Neural crest cell (in vitro differentiated cells): ENCODE measurements at regions not wholly inside any gene's neighbourhood (a gene's known extent, or its start where the extent isn't known, plus 50 kb on each side); places are given as distances from the start of the nearest gene placed in this dataset.

ENCODE experiments used
- DNase-seq: peaks from one replicate; pipeline ENCODE4 v3.0.0; 2021; ENCODE audit warnings: low read depth, mixed read lengths, low spot score
- H3K27ac Mint-ChIP-seq: one replicate; pipeline ENCODE4 v1.8.0; 2021; ENCODE audit warnings: mild to moderate bottlenecking, mixed read lengths; ENCODE audit not compliant: unreplicated experiment
- H3K27me3 Mint-ChIP-seq: 2 replicates; pipeline ENCODE4 v1.8.0; 2021; ENCODE audit warnings: low read depth, mild to moderate bottlenecking, mixed read lengths
- H3K36me3 Mint-ChIP-seq: 2 replicates; pipeline ENCODE4 v1.8.0; 2021; ENCODE audit warnings: low read depth, mild to moderate bottlenecking, mixed read lengths
- H3K4me1 Mint-ChIP-seq: 2 replicates; pipeline ENCODE4 v1.8.0; 2021; ENCODE audit warnings: mixed read lengths
- H3K4me3 Mint-ChIP-seq: one replicate; pipeline ENCODE4 v1.8.0; 2021; ENCODE audit warnings: mild to moderate bottlenecking, mixed read lengths
- H3K9me3 Mint-ChIP-seq: 2 replicates; pipeline ENCODE4 v1.8.0; 2021; ENCODE audit warnings: mixed read lengths
- TF ChIP-seq, protein P1 (sequence below): fragments of 200-600 bp; sonication (generic); conservative IDR thresholded peaks from 2 replicates; pipeline ENCODE4 v1.5.0; 2021; ENCODE audit warnings: antibody characterized with exemption, mild to moderate bottlenecking

DNA sequence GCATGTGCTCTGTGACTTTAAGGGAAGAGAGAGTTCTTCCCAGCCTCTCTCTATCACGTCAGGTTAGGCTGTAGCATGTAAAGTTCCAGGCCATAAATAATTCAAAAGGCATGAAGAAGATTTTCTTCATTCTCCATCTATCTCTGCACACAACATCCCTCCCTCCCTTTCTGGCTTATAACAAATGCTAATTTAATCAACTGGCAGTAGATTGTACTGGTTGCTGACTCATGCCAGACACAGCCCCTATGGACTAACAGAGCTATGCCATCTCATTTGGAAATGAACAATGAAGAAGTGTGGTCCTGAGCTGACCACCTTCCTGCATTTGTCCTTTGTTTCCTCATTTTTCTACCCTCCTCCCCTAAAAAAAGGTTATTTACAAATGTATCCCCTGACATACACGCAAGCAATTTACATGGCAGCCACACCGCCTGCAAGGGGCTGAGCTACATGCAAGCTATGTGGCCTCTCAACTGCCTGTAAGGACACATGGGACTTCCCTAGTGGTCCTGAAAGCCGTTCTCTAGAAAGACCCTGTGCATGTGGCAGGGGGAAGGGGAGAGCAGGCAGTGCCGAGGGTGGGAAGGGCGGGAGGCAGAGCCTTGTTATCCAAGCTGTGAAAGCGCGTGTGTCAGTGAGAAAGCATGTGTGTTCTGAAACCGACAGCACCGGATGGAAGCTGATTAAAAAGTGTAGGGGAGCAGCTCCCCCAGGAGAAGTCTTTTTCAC, 90.9 kb upstream of the KLF7 start:
- Mint-ChIP-seq H3K4me3 (no peak overlapping the region), H3K27ac (no peak overlapping the region), H3K4me1 (peaks cover 67% of the 10 kb centered on the region), H3K9me3 (no peaks in the 10 kb centered on the region), H3K36me3 (no peaks in the 10 kb centered on the region), H3K27me3 (peaks cover 2% of the 10 kb centered on the region)
- DNase-seq: no peak
- TF ChIP-seq, protein P1, sequence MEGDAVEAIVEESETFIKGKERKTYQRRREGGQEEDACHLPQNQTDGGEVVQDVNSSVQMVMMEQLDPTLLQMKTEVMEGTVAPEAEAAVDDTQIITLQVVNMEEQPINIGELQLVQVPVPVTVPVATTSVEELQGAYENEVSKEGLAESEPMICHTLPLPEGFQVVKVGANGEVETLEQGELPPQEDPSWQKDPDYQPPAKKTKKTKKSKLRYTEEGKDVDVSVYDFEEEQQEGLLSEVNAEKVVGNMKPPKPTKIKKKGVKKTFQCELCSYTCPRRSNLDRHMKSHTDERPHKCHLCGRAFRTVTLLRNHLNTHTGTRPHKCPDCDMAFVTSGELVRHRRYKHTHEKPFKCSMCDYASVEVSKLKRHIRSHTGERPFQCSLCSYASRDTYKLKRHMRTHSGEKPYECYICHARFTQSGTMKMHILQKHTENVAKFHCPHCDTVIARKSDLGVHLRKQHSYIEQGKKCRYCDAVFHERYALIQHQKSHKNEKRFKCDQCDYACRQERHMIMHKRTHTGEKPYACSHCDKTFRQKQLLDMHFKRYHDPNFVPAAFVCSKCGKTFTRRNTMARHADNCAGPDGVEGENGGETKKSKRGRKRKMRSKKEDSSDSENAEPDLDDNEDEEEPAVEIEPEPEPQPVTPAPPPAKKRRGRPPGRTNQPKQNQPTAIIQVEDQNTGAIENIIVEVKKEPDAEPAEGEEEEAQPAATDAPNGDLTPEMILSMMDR: no peak

GRCh38 chr2:207257251-207258250, 91.8 kb upstream of the KLF7 start:
- peaks cover 2% of the 10 kb centered on the region for H3K27me3 Mint-ChIP-seq
- H3K4me1 Mint-ChIP-seq: peaks cover 64% of the 10 kb centered on the region
- TF ChIP-seq, protein P1: no peak
- H3K27ac Mint-ChIP-seq: no peak overlapping the region
- H3K9me3 Mint-ChIP-seq: no peaks in the 10 kb centered on the region
- H3K4me3 Mint-ChIP-seq: no peak overlapping the region
- H3K36me3 Mint-ChIP-seq: no peaks in the 10 kb centered on the region
- no peak for DNase-seq

- peaks cover 2% of the 10 kb centered on the region for H3K27me3 Mint-ChIP-seq
- TF ChIP-seq, protein P1: no peak
- H3K9me3 Mint-ChIP-seq: no peaks in the 10 kb centered on the region
- DNase-seq: no peak
- H3K4me1 Mint-ChIP-seq: peaks cover 55% of the 10 kb centered on the region
- H3K36me3 Mint-ChIP-seq: no peaks in the 10 kb centered on the region
- no peak overlapping the region for H3K4me3 Mint-ChIP-seq
- H3K27ac Mint-ChIP-seq: no peak overlapping the region
Observed at GRCh38 chr2:207258263-207258991, 92.7 kb upstream of the KLF7 start.

DNA sequence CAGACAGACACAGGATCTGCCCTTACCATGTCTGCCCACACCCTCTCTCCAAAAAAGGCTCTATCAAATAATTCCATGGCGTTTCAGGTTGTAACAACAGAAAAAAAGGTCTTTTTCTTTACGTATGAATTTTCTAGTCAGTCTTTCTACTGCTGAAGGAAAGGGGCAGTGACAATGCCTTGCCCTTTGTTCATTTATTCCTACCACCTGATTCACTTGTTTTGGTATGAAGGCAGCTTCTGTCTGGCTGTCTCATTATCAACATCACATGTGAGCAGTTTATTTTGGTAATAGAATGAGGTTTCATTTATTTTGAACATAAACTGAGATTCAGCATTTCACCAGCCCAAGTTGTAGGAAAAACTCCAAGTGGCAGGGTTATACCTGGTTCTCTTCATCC, 94.3 kb upstream of the KLF7 start:
- peaks cover 2% of the 10 kb centered on the region for H3K27me3 Mint-ChIP-seq
- TF ChIP-seq, protein P1: no peak
- no peak overlapping the region for H3K27ac Mint-ChIP-seq
- no peak overlapping the region for H3K4me3 Mint-ChIP-seq
- DNase-seq: no peak
- H3K4me1 Mint-ChIP-seq: peaks cover 44% of the 10 kb centered on the region
- H3K36me3 Mint-ChIP-seq: no peaks in the 10 kb centered on the region
- no peaks in the 10 kb centered on the region for H3K9me3 Mint-ChIP-seq

- H3K4me1 Mint-ChIP-seq: peaks cover 35% of the 10 kb centered on the region
- no peak for DNase-seq
- H3K9me3 Mint-ChIP-seq: no peaks in the 10 kb centered on the region
- TF ChIP-seq, protein P1: no peak
- H3K36me3 Mint-ChIP-seq: no peaks in the 10 kb centered on the region
- H3K27me3 Mint-ChIP-seq: no peaks in the 10 kb centered on the region
- H3K4me3 Mint-ChIP-seq: no peak overlapping the region
- no peak overlapping the region for H3K27ac Mint-ChIP-seq
Observed at GRCh38 chr2:207260947-207261346, 95.2 kb upstream of the KLF7 start.
